Loucy (cell line): ENCODE measurements at regions not wholly inside any gene's neighbourhood (a gene's known extent, or its start where the extent isn't known, plus 50 kb on each side); places are given as distances from the start of the nearest gene placed in this dataset.

Experiments
- H2AFZ ChIP-seq: fragments of 200-600 bp; sonication (generic); 2 replicates; pipeline ENCODE4 v1.6.0; 2016; ENCODE audit warnings: antibody characterized with exemption, mild to moderate bottlenecking, low read length, moderate library complexity
- H3F3A ChIP-seq: fragments of 200-600 bp; 2 replicates; pipeline ENCODE4 v1.6.0; 2016; ENCODE audit warnings: antibody characterized with exemption, low read depth, mild to moderate bottlenecking
- H3K27me3 ChIP-seq: fragments of 200-600 bp; sonication (generic); 2 replicates; pipeline ENCODE4 v1.6.1; 2014; ENCODE audit warnings: low read length, mild to moderate bottlenecking; ENCODE audit not compliant: insufficient read depth, poor library complexity, severe bottlenecking
- H3K36me3 ChIP-seq: fragments of 200-600 bp; sonication (generic); 2 replicates; pipeline ENCODE4 v1.6.1; 2016; ENCODE audit warnings: low read length; ENCODE audit not compliant: insufficient read depth
- H3K4me1 ChIP-seq: fragments of 200-600 bp; sonication (generic); 2 replicates; pipeline ENCODE4 v1.5.1; 2014; ENCODE audit warnings: low read length, mild to moderate bottlenecking; ENCODE audit not compliant: insufficient read depth, poor library complexity, severe bottlenecking
- H3K4me2 ChIP-seq: fragments of 200-600 bp; sonication (generic); 2 replicates; pipeline ENCODE4 v1.6.0; 2014; ENCODE audit warnings: antibody characterized with exemption, low read length, low read depth, mild to moderate bottlenecking; ENCODE audit not compliant: poor library complexity, severe bottlenecking
- H3K4me3 ChIP-seq: fragments of 200-600 bp; sonication (generic); 2 replicates; pipeline ENCODE4 v1.5.1; 2014; ENCODE audit warnings: low read length, mild to moderate bottlenecking, mixed read lengths; ENCODE audit not compliant: poor library complexity, severe bottlenecking
- H3K79me2 ChIP-seq: fragments of 200-600 bp; sonication (generic); 2 replicates; pipeline ENCODE4 v1.6.1; 2014; ENCODE audit warnings: low read length; ENCODE audit not compliant: insufficient read depth
- H3K9ac ChIP-seq: fragments of 200-600 bp; sonication (generic); 2 replicates; pipeline ENCODE4 v1.6.0; 2014; ENCODE audit warnings: mild to moderate bottlenecking, low read depth, low read length, moderate library complexity; ENCODE audit not compliant: poor library complexity, severe bottlenecking
- H3K9me2 ChIP-seq: fragments of 200-600 bp; sonication (generic); replicated peaks from 2 replicates; pipeline ENCODE4 v1.6.1; 2016; ENCODE audit warnings: low read depth, low read length, mixed read lengths
- H3K9me3 ChIP-seq: fragments of 200-600 bp; sonication (generic); 2 replicates; pipeline ENCODE4 v1.6.1; 2014; ENCODE audit warnings: mild to moderate bottlenecking, antibody characterized with exemption, low read length, low read depth; ENCODE audit not compliant: insufficient read depth
- H4K20me1 ChIP-seq: fragments of 200-600 bp; sonication (generic); 2 replicates; pipeline ENCODE4 v1.6.0; 2014; ENCODE audit warnings: antibody characterized with exemption, low read length, mild to moderate bottlenecking; ENCODE audit not compliant: insufficient read depth, poor library complexity, severe bottlenecking
- CTCF ChIP-seq: fragments of 200-600 bp; sonication (generic); conservative IDR thresholded peaks from 2 replicates; pipeline ENCODE4 v1.5.1; 2014; ENCODE audit warnings: mild to moderate bottlenecking, antibody characterized with exemption, low read length
- EZH2phosphoT487 ChIP-seq: fragments of 200-600 bp; IDR thresholded peaks from 2 replicates; pipeline ENCODE4 v1.6.1; 2018; ENCODE audit warnings: antibody characterized with exemption, mild to moderate bottlenecking, moderate library complexity, borderline replicate concordance

GRCh38 chr21:21996891-21997290 lies 998.7 kb downstream of the NCAM2 start:
- no peak for TF ChIP-seq EZH2phosphoT487
- no peak for TF ChIP-seq CTCF
- no peaks in the 10 kb centered on the region for H3K36me3 ChIP-seq
- no peak overlapping the region for H3K4me2 ChIP-seq
- H3K9me2 ChIP-seq: no peaks in the 10 kb centered on the region
- no peaks in the 10 kb centered on the region for H3K79me2 ChIP-seq
- H3K4me3 ChIP-seq: no peak overlapping the region
- no peaks in the 10 kb centered on the region for H3F3A ChIP-seq
- no peak overlapping the region for H3K9ac ChIP-seq
- H2AFZ ChIP-seq: no peak overlapping the region
- no peaks in the 10 kb centered on the region for H4K20me1 ChIP-seq
- no peaks in the 10 kb centered on the region for H3K9me3 ChIP-seq
- H3K27me3 ChIP-seq: no peaks in the 10 kb centered on the region
- H3K4me1 ChIP-seq: no peaks in the 10 kb centered on the region

- H3K9me2 ChIP-seq: no peaks in the 10 kb centered on the region
- H3K27me3 ChIP-seq: no peaks in the 10 kb centered on the region
- TF ChIP-seq CTCF (no peak), EZH2phosphoT487 (no peak)
- H3K4me1 ChIP-seq: no peaks in the 10 kb centered on the region
- no peaks in the 10 kb centered on the region for H4K20me1 ChIP-seq
- H2AFZ ChIP-seq: no peak overlapping the region
- no peaks in the 10 kb centered on the region for H3K9me3 ChIP-seq
- no peak overlapping the region for H3K4me3 ChIP-seq
- no peaks in the 10 kb centered on the region for H3K79me2 ChIP-seq
- H3F3A ChIP-seq: no peaks in the 10 kb centered on the region
- H3K36me3 ChIP-seq: no peaks in the 10 kb centered on the region
- H3K4me2 ChIP-seq: no peak overlapping the region
- no peak overlapping the region for H3K9ac ChIP-seq
Observed at GRCh38 chr21:21997390-21998333, 999.5 kb downstream of the NCAM2 start.

- Histone ChIP-seq H3K36me3 (no peaks in the 10 kb centered on the region), H2AFZ (no peak overlapping the region)
Observed at GRCh38 chr21:22019766-22020165, 1021.6 kb downstream of the NCAM2 start.

More at GRCh38 chr21:22019766-22020165, 1021.6 kb downstream of the NCAM2 start:
- Histone ChIP-seq H3K79me2 (no peaks in the 10 kb centered on the region), H3K27me3 (no peaks in the 10 kb centered on the region), H4K20me1 (no peaks in the 10 kb centered on the region), H3K4me2 (no peak overlapping the region), H3F3A (no peaks in the 10 kb centered on the region), H3K4me1 (no peaks in the 10 kb centered on the region), H3K4me3 (no peak overlapping the region), H3K9me3 (no peaks in the 10 kb centered on the region), H3K9me2 (no peaks in the 10 kb centered on the region), H3K9ac (no peak overlapping the region)
- TF ChIP-seq CTCF (no peak), EZH2phosphoT487 (no peak)
